NCI-H2029 (cell line): ENCODE measurements at regions not wholly inside any gene's neighbourhood (a gene's known extent, or its start where the extent isn't known, plus 50 kb on each side); places are given as distances from the start of the nearest gene placed in this dataset.
"Not testable (repeated sequence)": the region's sequence is repeated elsewhere in the genome, so short reads cannot be mapped to it uniquely, and the experiment has no call there.

Experiments used
- DNase-seq: peaks from one replicate; lab custom pipeline; 2025; lab: John Stamatoyannopoulos, UW

DNA sequence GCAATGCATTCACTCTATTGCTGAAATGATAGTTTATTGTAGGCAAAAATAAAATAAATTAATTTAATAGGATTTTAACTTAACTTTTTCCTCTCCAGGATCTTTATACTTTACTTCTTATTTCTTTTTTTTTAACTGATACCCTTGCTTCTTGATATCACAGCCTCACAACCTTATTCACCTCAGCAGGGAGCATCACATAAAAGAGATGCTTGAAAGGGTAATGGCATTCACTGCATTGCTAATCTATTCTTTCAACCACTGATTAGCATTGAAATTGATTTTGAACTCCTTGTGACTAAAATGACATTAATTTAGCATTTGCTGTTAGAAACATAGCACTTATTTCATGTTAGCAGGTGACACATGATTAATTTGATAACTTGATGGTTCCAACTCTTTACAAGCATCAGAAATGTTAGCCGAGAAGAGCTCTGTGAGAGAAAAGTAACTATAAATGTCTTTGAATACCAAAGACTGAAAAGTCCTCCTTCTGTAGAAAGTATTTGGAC, 689.5 kb upstream of the MGAT4C start:
- DNase-seq, result no peak

GRCh38 chr12:86944197-86944819, 688.1 kb upstream of the MGAT4C start:
- DNase-seq, result not testable (repeated sequence)

- no peak for DNase-seq
Observed at GRCh38 chr12:86931714-86932113, 675.5 kb upstream of the MGAT4C start.

- DNase-seq, result no peak
Observed at GRCh38 chr12:86929962-86930361, 673.8 kb upstream of the MGAT4C start.

DNA sequence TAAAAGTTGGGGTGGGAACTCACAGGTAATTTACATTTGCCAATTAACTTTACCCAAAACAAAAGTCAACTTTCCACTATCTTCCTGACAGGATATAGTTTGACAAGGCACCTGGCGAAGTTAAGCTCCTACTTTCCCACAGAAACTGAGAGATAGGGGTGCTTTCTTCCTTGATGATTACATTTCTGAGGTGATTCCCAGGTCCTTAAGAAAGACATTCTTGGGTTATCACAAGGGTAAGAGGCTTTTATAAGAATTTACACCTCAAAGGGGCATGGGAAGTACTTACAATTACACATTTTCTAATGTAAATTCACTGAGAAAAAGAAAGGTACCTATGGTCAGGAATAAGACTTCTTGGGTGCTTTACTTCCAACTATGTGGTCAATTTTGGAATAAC, 660.9 kb upstream of the MGAT4C start:
- no peak for DNase-seq

- DNase-seq, result no peak
Observed at GRCh38 chr12:86914721-86915120, 658.5 kb upstream of the MGAT4C start.

DNA sequence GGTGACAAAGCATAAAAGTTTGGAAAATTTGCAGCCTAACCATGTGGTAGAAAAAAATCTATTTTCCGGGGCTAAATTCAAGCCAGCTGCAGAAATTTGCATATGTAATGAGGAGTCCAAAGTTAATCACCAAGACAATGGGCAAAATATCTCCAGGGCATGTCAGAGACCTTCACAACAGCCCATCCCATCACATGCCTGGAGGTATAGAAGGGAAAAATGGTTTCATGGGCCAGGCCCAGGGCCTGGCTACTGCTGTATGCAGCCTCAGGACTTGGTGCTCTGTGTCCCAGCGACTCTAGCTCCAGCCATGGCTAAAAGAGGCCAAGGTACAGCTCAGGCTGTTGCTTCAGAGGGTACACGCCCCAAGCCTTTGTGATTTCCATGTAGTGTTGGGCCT, 655.8 kb upstream of the MGAT4C start:
- no peak for DNase-seq

DNA sequence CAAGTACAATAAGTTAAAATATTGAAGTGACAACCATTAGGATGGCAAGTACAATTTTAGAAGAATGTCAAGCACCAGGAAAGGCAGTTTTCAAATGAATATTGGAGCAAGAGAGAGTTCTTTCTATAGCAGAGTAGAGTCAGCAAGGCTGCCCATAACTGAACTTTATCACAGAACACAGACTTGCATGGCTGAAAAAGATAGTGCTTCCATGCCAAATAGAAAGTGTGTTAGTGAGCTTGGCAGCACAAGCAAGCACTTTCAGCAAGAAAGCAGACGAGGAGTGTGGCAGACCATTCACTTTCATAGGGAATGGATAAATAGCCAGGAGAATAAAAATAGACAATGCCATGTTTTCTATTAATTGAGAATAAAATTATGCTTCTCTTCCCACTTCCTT, 647.0 kb upstream of the MGAT4C start:
- DNase-seq, result no peak

GRCh38 chr12:86860776-86861175, 604.6 kb upstream of the MGAT4C start:
- DNase-seq, result no peak

- DNase-seq, result no peak
Observed at GRCh38 chr12:86852451-86852850, 596.3 kb upstream of the MGAT4C start.

GRCh38 chr12:86838711-86839110, 582.5 kb upstream of the MGAT4C start:
- DNase-seq, result no peak

GRCh38 chr12:86838260-86838659, 582.1 kb upstream of the MGAT4C start:
- no peak for DNase-seq

DNA sequence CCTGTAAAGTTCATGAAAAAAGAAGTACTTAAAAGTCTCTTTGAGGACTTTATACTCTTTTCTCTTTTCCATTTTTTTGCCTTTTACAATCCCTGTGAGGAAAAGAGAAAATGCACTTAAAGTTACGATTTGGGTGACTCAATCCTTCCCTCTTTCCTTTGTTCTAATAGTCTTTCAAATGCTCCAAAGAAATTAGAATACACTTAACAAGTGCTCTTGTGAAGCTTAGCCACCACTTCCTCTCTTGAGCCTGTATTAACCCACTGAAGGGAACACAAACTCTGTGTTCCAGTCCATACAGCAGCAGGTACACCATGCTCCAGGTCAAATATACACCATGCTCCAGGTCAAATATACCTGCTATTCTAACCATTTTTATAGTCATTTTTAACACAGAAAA, 581.1 kb upstream of the MGAT4C start:
- no peak for DNase-seq

- no peak for DNase-seq
Observed at GRCh38 chr12:86834217-86834616, 578.0 kb upstream of the MGAT4C start.

DNA sequence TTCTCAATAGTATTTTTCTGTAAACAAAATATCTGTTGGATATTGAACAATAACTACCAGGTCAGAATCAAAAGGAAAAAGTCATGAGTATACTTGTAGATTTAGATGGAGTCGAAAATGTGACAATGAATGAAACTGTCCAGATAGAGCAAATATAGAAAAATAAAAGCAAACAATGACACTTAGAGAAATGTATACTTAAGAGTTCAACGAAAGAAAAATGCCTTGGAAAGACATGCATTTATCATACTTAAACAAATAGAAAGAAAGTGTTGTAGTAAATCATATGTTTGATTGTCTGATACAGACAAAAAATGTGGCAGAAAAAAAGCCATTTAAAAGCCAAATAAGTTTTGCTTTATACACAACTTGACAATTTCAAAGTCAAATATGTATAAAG, 571.2 kb upstream of the MGAT4C start:
- no peak for DNase-seq

DNA sequence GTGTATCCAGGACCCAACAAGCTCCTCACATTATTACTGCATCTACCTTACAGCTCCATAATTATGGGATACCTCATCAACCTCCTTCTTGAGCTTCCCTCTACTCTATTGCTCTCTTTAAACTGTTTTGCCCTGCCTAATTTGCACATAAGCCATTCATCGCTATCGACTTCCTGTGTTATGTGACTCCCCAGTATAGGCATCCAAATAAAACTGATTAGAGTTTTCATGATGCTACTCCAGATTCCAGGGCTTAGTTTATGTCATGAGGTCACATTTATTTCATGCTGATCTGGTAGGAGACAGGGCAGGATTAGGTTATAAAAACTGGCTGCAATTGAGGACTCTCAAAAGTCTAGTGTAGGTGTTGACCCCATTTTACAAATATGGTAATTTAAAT, 569.9 kb upstream of the MGAT4C start:
- no peak for DNase-seq

DNA sequence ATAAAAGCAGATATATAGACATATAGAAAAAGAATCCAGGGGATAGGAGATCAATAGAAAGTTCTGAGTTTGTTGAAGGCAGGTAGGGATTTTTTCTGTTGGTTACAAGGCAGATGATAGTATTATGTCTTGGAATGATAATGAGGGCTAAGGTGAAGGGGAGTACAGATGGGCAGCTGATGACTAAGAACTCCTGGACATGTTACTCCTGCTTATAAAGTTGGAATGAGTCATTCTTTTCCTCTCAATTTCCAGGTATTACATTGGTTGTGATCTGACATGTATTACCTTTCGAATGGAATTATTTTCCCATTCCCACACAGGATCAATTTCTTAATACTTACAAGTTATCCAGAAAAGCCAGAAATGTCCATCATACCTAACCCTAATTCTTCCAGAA, 545.2 kb upstream of the MGAT4C start:
- no peak for DNase-seq

- no peak for DNase-seq
Observed at GRCh38 chr12:86799616-86800015, 543.4 kb upstream of the MGAT4C start.

DNA sequence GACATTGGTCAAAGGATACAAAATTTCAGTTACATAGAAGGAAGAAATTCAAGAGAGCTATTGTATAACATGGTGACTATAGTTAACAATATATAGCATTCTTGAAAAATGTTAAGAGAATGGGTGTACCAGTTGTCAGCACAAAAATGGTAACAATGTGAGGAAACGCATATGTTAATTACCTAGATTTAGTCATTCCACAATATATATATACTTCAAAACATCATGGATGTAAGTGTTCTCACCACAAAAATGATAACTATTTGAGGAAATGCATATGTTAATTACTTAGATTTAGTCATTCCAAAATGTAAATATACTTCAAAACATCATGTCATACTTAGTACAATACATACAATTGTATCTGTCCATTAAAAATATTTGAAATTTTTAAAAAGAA, 540.4 kb upstream of the MGAT4C start:
- DNase-seq, result no peak

GRCh38 chr12:86788661-86789060, 532.5 kb upstream of the MGAT4C start:
- no peak for DNase-seq

GRCh38 chr12:86787419-86787818, 531.2 kb upstream of the MGAT4C start:
- no peak for DNase-seq

GRCh38 chr12:86777325-86777724, 521.1 kb upstream of the MGAT4C start:
- no peak for DNase-seq

DNA sequence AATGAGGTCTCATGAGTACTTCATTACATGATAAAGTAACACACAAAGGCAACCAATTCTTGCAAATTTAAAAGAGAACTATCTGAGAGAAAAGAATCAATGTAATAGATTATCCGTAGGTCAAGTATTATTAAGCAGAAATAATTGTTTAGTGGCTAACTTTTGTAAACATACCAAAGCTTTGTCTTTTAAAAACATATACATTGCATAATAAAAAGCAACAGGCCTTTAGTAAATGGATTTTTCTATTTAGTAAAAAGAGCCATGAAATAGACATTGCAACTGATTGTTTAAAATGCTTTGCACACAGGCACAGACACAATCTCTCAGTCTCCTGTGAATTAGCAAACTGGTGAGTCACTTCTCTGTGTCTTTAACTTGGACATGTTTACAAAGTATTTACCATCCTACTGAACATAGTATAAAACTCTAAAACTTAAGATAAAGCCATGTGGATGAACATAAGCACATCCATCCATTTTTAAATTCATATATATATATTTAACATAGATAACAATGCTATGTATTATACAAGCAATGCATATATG, 518.7 kb upstream of the MGAT4C start:
- no peak for DNase-seq

DNA sequence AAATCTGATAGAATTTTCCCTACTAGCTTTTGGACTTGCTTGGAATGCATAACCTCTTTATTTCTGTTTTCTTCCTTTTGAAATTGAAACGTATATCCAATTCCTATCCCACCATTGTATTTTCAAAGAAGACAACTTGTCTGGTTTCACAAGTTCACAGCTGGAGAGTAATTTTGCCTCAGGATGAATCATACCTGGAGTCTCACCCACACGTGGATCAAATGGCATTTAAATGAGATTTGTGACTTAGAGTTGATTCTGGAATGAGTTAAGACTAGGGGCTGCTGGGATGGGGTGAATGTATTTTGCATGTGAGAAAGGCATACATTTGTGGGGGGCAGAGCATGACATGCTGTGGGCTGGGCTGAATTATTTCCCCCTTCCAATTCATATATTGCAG, 516.5 kb upstream of the MGAT4C start:
- DNase-seq, result no peak
